NB4 (cell line): ENCODE measurements at regions not wholly inside any gene's neighbourhood (a gene's known extent, or its start where the extent isn't known, plus 50 kb on each side); places are given as distances from the start of the nearest gene placed in this dataset.

Source experiments
- DNase-seq: peaks from one replicate; pipeline ENCODE4 v3.0.0; 2010; ENCODE audit warnings: low read depth
- H3K4me3 ChIP-seq: one replicate; pipeline ENCODE4 v1.5.1; 2011; ENCODE audit warnings: mild to moderate bottlenecking, low read depth, low read length, moderate library complexity
- MAX ChIP-seq: IDR thresholded peaks from 2 replicates; pipeline ENCODE4 v1.6.1; 2011; ENCODE audit warnings: low read depth, low read length
- MYC ChIP-seq: IDR thresholded peaks from 2 replicates; pipeline ENCODE4 v1.6.1; 2011; ENCODE audit warnings: low read depth, low read length
- POLR2A ChIP-seq: IDR thresholded peaks from 2 replicates; pipeline ENCODE4 v1.6.1; 2011; ENCODE audit warnings: mild to moderate bottlenecking; ENCODE audit not compliant: insufficient read length; ENCODE audit errors: extremely low read depth
- TF ChIP-seq, protein P1 (sequence below): IDR thresholded peaks from one replicate; pipeline ENCODE4 v1.5.1; 2012; ENCODE audit warnings: low read depth, low read length

DNA sequence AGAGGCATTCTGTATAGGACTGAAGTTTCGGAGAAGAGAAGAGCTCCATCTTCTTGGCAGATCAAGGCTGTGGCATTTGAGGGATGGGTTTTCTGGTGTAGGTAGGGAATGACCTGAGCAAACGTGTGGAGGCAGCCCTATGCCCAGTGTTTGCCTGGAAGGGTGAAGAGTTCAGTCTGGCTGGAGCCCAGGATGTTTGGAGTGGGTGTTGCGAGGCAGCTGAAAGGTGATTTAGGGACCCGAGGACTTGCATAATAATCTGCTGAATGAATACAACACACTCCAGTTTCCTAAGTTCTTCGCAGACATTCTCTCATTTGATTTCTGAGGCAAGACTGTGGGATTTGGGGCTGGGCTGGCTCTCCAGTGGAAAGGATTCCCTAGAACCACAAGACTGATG, 186.2 kb downstream of the CYLD start:
- no peak for DNase-seq
- TF ChIP-seq MYC (no peak), MAX (no peak), POLR2A (no peak)
- TF ChIP-seq, protein P1, sequence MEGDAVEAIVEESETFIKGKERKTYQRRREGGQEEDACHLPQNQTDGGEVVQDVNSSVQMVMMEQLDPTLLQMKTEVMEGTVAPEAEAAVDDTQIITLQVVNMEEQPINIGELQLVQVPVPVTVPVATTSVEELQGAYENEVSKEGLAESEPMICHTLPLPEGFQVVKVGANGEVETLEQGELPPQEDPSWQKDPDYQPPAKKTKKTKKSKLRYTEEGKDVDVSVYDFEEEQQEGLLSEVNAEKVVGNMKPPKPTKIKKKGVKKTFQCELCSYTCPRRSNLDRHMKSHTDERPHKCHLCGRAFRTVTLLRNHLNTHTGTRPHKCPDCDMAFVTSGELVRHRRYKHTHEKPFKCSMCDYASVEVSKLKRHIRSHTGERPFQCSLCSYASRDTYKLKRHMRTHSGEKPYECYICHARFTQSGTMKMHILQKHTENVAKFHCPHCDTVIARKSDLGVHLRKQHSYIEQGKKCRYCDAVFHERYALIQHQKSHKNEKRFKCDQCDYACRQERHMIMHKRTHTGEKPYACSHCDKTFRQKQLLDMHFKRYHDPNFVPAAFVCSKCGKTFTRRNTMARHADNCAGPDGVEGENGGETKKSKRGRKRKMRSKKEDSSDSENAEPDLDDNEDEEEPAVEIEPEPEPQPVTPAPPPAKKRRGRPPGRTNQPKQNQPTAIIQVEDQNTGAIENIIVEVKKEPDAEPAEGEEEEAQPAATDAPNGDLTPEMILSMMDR = no peak
- H3K4me3 ChIP-seq = no peak overlapping the region

GRCh38 chr16:50925758-50926357, 184.0 kb downstream of the CYLD start:
- no peak for DNase-seq
- TF ChIP-seq MYC (no peak), MAX (no peak), POLR2A (no peak)
- TF ChIP-seq, protein P1 = no peak
- H3K4me3 ChIP-seq = no peak overlapping the region

- no peak overlapping the region for H3K4me3 ChIP-seq
- no peak for DNase-seq
- TF ChIP-seq MYC (no peak), MAX (no peak), POLR2A (no peak)
- TF ChIP-seq, protein P1 = no peak
Measured at GRCh38 chr16:50924759-50925545, 183.1 kb downstream of the CYLD start.

DNA sequence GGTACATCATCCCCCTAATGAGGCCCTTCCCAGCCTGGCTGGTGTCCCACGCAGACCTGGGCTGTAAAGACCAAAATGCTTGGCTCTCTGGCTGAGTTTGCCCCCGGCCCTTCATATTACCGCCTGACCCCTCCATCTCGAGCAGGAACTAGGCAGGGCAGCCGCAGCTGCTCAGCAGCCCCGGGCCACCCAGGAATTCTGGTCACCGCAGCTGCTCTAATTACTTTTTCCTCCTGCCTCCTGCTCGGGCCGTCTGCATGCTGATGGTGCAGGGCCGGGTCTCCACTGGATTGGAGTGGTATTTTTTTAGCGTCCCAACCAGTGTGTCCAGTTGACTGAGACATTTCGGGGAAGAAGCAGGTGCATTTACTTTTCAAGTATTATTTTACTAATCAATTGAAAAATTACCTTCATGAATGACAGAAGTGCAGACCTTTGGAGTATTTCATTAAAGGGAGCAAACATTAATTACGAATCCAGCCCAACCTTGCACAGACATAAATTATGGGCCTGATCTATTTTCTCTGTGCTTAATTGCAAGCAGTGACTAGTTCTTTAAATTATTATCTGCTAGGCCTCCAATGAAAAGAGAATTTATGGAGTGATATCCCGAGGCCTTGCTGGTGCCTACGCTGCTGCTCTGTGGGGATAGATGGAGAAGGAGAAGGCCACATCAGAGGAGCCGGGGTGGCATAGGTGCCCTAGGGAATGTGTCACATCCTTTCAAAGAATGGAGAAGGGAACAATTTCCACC, 176.2 kb downstream of the CYLD start:
- TF ChIP-seq, protein P1 = no peak
- TF ChIP-seq MAX (no peak), MYC (no peak), POLR2A (no peak)
- no peak overlapping the region for H3K4me3 ChIP-seq
- DNase-seq = no peak

DNA sequence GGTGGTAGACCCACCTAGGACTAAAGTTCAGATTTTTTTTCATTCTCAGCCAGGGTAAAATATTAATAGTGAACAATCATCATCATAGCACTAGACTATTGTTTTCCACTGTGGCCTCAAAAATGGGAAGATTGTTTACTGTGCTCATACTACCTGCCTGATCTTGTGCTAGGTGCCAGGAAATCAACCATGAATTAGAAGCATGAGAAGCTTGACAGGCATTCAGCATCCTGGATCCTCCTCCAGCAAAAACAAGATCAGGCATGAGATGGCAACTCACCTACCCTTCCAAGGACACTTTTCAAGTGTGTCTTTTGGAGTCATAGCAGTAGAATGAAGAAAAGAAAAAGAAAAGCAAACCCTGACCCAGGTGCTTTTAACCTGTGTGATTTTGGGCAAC, 174.2 kb downstream of the CYLD start:
- no peak for DNase-seq
- TF ChIP-seq, protein P1 = no peak
- TF ChIP-seq POLR2A (no peak), MYC (no peak), MAX (no peak)
- H3K4me3 ChIP-seq = no peak overlapping the region
